Neural cell (in vitro differentiated cells): ENCODE measurements at regions not wholly inside any gene's neighbourhood (a gene's known extent, or its start where the extent isn't known, plus 50 kb on each side); places are given as distances from the start of the nearest gene placed in this dataset.

Experiments
- EP300 ChIP-seq: fragments of 450-650 bp; conservative IDR thresholded peaks from 2 replicates; pipeline ENCODE4 v1.6.1; 2014; ENCODE audit warnings: antibody characterized with exemption, mild to moderate bottlenecking, moderate library complexity; ENCODE audit not compliant: poor library complexity, severe bottlenecking
- MXI1 ChIP-seq: fragments of 450-650 bp; conservative IDR thresholded peaks from 2 replicates; pipeline ENCODE4 v1.6.1; 2014; ENCODE audit warnings: antibody characterized with exemption, mild to moderate bottlenecking; ENCODE audit not compliant: poor library complexity, severe bottlenecking
- RAD21 ChIP-seq: fragments of 450-650 bp; conservative IDR thresholded peaks from 2 replicates; pipeline ENCODE4 v1.6.1; 2014; ENCODE audit warnings: antibody characterized with exemption, mild to moderate bottlenecking, moderate library complexity

- TF ChIP-seq EP300 (no peak), RAD21 (no peak), MXI1 (no peak)
Observed at GRCh38 chr11:130533113-130533798, 84.8 kb downstream of the ADAMTS15 start.
